Omental fat pad (tissue), 3 donors: ENCODE measurements at regions not wholly inside any gene's neighbourhood (a gene's known extent, or its start where the extent isn't known, plus 50 kb on each side); places are given as distances from the start of the nearest gene placed in this dataset.
"Not testable (repeated sequence)": the region's sequence is repeated elsewhere in the genome, so short reads cannot be mapped to it uniquely, and the experiment has no call there.

Experiments used
- ATAC-seq: fragments of 150-250 bp; one replicate; pipeline ENCODE4 v1.9.1; 2016; ENCODE audit warnings: mild to moderate bottlenecking, moderate library complexity; ENCODE audit not compliant: low FRiP score
- DNase-seq: peaks from one replicate; pipeline ENCODE4 v3.0.0-alpha.2; 2019; ENCODE audit warnings: low spot score
- CTCF ChIP-seq, 3 donors: fragments of 450-650 bp; IDR thresholded peaks; one replicate each; pipeline ENCODE4 v1.5.1; 2016 to 2017; ENCODE audit warnings: antibody characterized with exemption in 3 of 3, mild to moderate bottlenecking in 3 of 3, moderate library complexity in 2 of 3

GRCh38 chr9:90141723-90142122, 500.9 kb downstream of the DIRAS2 start:
- ATAC-seq, result no peak
- no peak for DNase-seq
- no peak for TF ChIP-seq CTCF (IDR thresholded peaks at IDR 0.05)

GRCh38 chr9:90142580-90142979, 500.0 kb downstream of the DIRAS2 start:
- DNase-seq, result peak; percentile 34
- no peak for TF ChIP-seq CTCF (IDR thresholded peaks at IDR 0.05)
- no peak for ATAC-seq

- no peak for TF ChIP-seq CTCF (IDR thresholded peaks at IDR 0.05)
- no peak for ATAC-seq
- no peak for DNase-seq
These were observed 495.2 kb downstream of the DIRAS2 start for GRCh38 chr9:90147426-90147825.

- DNase-seq, result no peak
- no peak for TF ChIP-seq CTCF (IDR thresholded peaks at IDR 0.05)
- ATAC-seq, result no peak
These were observed 486.3 kb downstream of the DIRAS2 start for GRCh38 chr9:90156318-90156717.

GRCh38 chr9:90162326-90162725, 480.3 kb downstream of the DIRAS2 start:
- ATAC-seq (no peak), DNase-seq (no peak)
- no peak for TF ChIP-seq CTCF (IDR thresholded peaks at IDR 0.05)

GRCh38 chr9:90162819-90163218, 479.8 kb downstream of the DIRAS2 start:
- no peak for TF ChIP-seq CTCF (IDR thresholded peaks at IDR 0.05)
- no peak for ATAC-seq

GRCh38 chr9:90165281-90165680, 477.3 kb downstream of the DIRAS2 start:
- no peak for TF ChIP-seq CTCF (IDR thresholded peaks at IDR 0.05)
- ATAC-seq, result no peak

More at GRCh38 chr9:90162819-90163218, 479.8 kb downstream of the DIRAS2 start:
- no peak for DNase-seq

GRCh38 chr9:90166374-90166773, 476.2 kb downstream of the DIRAS2 start:
- not testable (repeated sequence) for DNase-seq, ATAC-seq

More at GRCh38 chr9:90165281-90165680, 477.3 kb downstream of the DIRAS2 start:
- DNase-seq, result no peak
